Upper lobe of left lung (tissue), 6 donors: ENCODE measurements at regions not wholly inside any gene's neighbourhood (a gene's known extent, or its start where the extent isn't known, plus 50 kb on each side); places are given as distances from the start of the nearest gene placed in this dataset.

Experiments
- ATAC-seq, 2 donors: fragments of 200-7000 bp; cut with Tn5 transposase; one replicate each; pipeline ENCODE4 v1.9.1; 2022; ENCODE audit warnings: mild to moderate bottlenecking in 2 of 2, moderate library complexity in 2 of 2; ENCODE audit not compliant: low FRiP score in 2 of 2
- DNase-seq, 2 donors: peaks; one replicate each; pipeline ENCODE4 v3.0.0-alpha.2; 2019 to 2020
- H3K27ac ChIP-seq, 4 donors: fragments of 200-600 bp; sonication (generic); one replicate each; pipeline ENCODE4 v1.5.1; 2016 to 2019
- H3K27me3 ChIP-seq, 4 donors: fragments of 200-600 bp; sonication (generic); one replicate each; pipeline ENCODE4 v1.5.1; 2017 to 2019
- H3K36me3 ChIP-seq, 4 donors: fragments of 200-600 bp; sonication (generic); one replicate each; pipeline ENCODE4 v1.5.1; 2016 to 2019
- H3K4me1 ChIP-seq, 4 donors: fragments of 200-600 bp; sonication (generic); one replicate each; pipeline ENCODE4 v1.5.1; 2018 to 2019
- H3K4me3 ChIP-seq, 4 donors: fragments of 200-600 bp; sonication (generic); one replicate each; pipeline ENCODE4 v1.5.1; 2017 to 2019; ENCODE audit warnings: mild to moderate bottlenecking in 2 of 4, moderate library complexity in 1 of 4
- H3K9me3 ChIP-seq, 4 donors: fragments of 200-600 bp; sonication (generic); one replicate each; pipeline ENCODE4 v1.5.1; 2018 to 2019
- CTCF ChIP-seq, 6 experiments: fragments of 450-650 bp in 4 of 6; fragments of 200-600 bp in 2 of 6; sonication (generic) in 2 of 6; IDR thresholded peaks; one replicate each; pipeline ENCODE4 v1.5.1; 2016 to 2019; ENCODE audit warnings: antibody characterized with exemption in 6 of 6
- EP300 ChIP-seq, 4 donors: sonication (generic); formaldehyde crosslinking; IDR thresholded peaks; one replicate each; pipeline ENCODE4 v1.5.1; 2017; ENCODE audit warnings: antibody characterized with exemption in 4 of 4, control low read depth in 2 of 4
- POLR2A ChIP-seq, 4 donors: fragments of 450-650 bp; IDR thresholded peaks; one replicate each; pipeline ENCODE4 v1.5.1; 2016 to 2017; ENCODE audit warnings: antibody characterized with exemption in 4 of 4, mild to moderate bottlenecking in 2 of 4
- POLR2AphosphoS5 ChIP-seq, 2 donors: sonication (generic); formaldehyde crosslinking; IDR thresholded peaks; one replicate each; pipeline ENCODE4 v1.5.1; 2017; ENCODE audit warnings: antibody characterized with exemption in 2 of 2
- WGBS, 2 donors: methylation state at CpG; one replicate each; pipeline ENCODE4 v1.1.5; 2017 to 2018; 5-methylcytosine and 5-hydroxymethylcytosine counted together
- donor health status: DM: no; HTN: no; CAD: no; lungs with moderate emphysema.
- donor health status: DM: no; HTN: yes; CAD: no; lungs with severe emphysema.

- ATAC-seq: no peak
- no peaks in the 10 kb centered on the region for H3K9me3 ChIP-seq
- no peak for TF ChIP-seq EP300 (IDR thresholded peaks at IDR 0.05)
- TF ChIP-seq POLR2A (IDR thresholded peaks at IDR 0.05): no peak
- no peak for TF ChIP-seq POLR2AphosphoS5 (IDR thresholded peaks at IDR 0.05)
- TF ChIP-seq CTCF (IDR thresholded peaks at IDR 0.05): no peak
- H3K4me1 ChIP-seq: no peaks in the 10 kb centered on the region
- no peak for DNase-seq
- no peak overlapping the region for H3K4me3 ChIP-seq
- H3K27ac ChIP-seq: no peak overlapping the region
- no peaks in the 10 kb centered on the region for H3K27me3 ChIP-seq
- WGBS, 2 donors: 32% methylated on average over 7 of the region's 7 CpGs
- no peaks in the 10 kb centered on the region for H3K36me3 ChIP-seq
These were observed 193.9 kb downstream of the ICE1 start for GRCh38 chr5:5616247-5616895.

GRCh38 chr5:5615569-5615968, 193.1 kb downstream of the ICE1 start:
- Histone ChIP-seq H3K36me3 (no peaks in the 10 kb centered on the region), H3K9me3 (no peaks in the 10 kb centered on the region), H3K4me1 (no peaks in the 10 kb centered on the region), H3K27ac (no peak overlapping the region), H3K4me3 (no peak overlapping the region), H3K27me3 (no peaks in the 10 kb centered on the region)
- WGBS, 2 donors: 49 to 66% methylated on average over 1 of the region's 1 CpG
- DNase-seq: no peak
- TF ChIP-seq POLR2AphosphoS5 (IDR thresholded peaks at IDR 0.05) (no peak), POLR2A (IDR thresholded peaks at IDR 0.05) (no peak), CTCF (IDR thresholded peaks at IDR 0.05) (no peak), EP300 (IDR thresholded peaks at IDR 0.05) (no peak)
- ATAC-seq: no peak

GRCh38 chr5:5613261-5613990, 190.9 kb downstream of the ICE1 start:
- ATAC-seq (no peak), DNase-seq (no peak)
- no peak for TF ChIP-seq CTCF (IDR thresholded peaks at IDR 0.05)
- TF ChIP-seq EP300 (IDR thresholded peaks at IDR 0.05): no peak
- no peak for TF ChIP-seq POLR2A (IDR thresholded peaks at IDR 0.05)
- no peak for TF ChIP-seq POLR2AphosphoS5 (IDR thresholded peaks at IDR 0.05)
- H3K36me3 ChIP-seq: no peaks in the 10 kb centered on the region
- no peaks in the 10 kb centered on the region for H3K9me3 ChIP-seq
- no peak overlapping the region for H3K4me3 ChIP-seq
- no peak overlapping the region for H3K27ac ChIP-seq
- no peaks in the 10 kb centered on the region for H3K4me1 ChIP-seq
- WGBS, 2 donors: 88 to 93% methylated on average over 6 of the region's 6 CpGs
- H3K27me3 ChIP-seq: no peaks in the 10 kb centered on the region

- H3K9me3 ChIP-seq: no peaks in the 10 kb centered on the region
- TF ChIP-seq POLR2A (IDR thresholded peaks at IDR 0.05) (no peak), EP300 (IDR thresholded peaks at IDR 0.05) (no peak), CTCF (IDR thresholded peaks at IDR 0.05) (no peak), POLR2AphosphoS5 (IDR thresholded peaks at IDR 0.05) (no peak)
- H3K27me3 ChIP-seq: no peaks in the 10 kb centered on the region
- no peaks in the 10 kb centered on the region for H3K36me3 ChIP-seq
- H3K4me1 ChIP-seq: no peaks in the 10 kb centered on the region
- 81 to 92% methylated on average over 2 of the region's 2 CpGs for WGBS, 2 donors
- no peak for ATAC-seq
- no peak for DNase-seq
- no peak overlapping the region for H3K4me3 ChIP-seq
- no peak overlapping the region for H3K27ac ChIP-seq
These were observed 189.6 kb downstream of the ICE1 start for GRCh38 chr5:5612096-5612495.

GRCh38 chr5:5609935-5610334, 187.5 kb downstream of the ICE1 start:
- H3K4me3 ChIP-seq: no peak overlapping the region
- 85 to 97% methylated on average over 7 of the region's 7 CpGs for WGBS, 2 donors

More at GRCh38 chr5:5609935-5610334, 187.5 kb downstream of the ICE1 start:
- no peak for DNase-seq
- Histone ChIP-seq H3K27ac (no peak overlapping the region), H3K9me3 (no peaks in the 10 kb centered on the region), H3K36me3 (no peaks in the 10 kb centered on the region), H3K27me3 (no peaks in the 10 kb centered on the region), H3K4me1 (no peaks in the 10 kb centered on the region)
- ATAC-seq: no peak
- TF ChIP-seq POLR2A (IDR thresholded peaks at IDR 0.05) (no peak), POLR2AphosphoS5 (IDR thresholded peaks at IDR 0.05) (no peak), CTCF (IDR thresholded peaks at IDR 0.05) (no peak), EP300 (IDR thresholded peaks at IDR 0.05) (no peak)
